WI38 (cell line): ENCODE measurements at regions not wholly inside any gene's neighbourhood (a gene's known extent, or its start where the extent isn't known, plus 50 kb on each side); places are given as distances from the start of the nearest gene placed in this dataset.

ENCODE experiments used
- H3K4me3 ChIP-seq: 2 replicates; pipeline ENCODE4 v1.5.1; 2011; ENCODE audit warnings: low read depth, mild to moderate bottlenecking, control low read depth, low read length
- TF ChIP-seq, protein P1 (sequence below): IDR thresholded peaks from 2 replicates; pipeline ENCODE4 v1.5.1; 2012; ENCODE audit warnings: low read depth, mild to moderate bottlenecking, control low read depth, low read length

- TF ChIP-seq, protein P1, sequence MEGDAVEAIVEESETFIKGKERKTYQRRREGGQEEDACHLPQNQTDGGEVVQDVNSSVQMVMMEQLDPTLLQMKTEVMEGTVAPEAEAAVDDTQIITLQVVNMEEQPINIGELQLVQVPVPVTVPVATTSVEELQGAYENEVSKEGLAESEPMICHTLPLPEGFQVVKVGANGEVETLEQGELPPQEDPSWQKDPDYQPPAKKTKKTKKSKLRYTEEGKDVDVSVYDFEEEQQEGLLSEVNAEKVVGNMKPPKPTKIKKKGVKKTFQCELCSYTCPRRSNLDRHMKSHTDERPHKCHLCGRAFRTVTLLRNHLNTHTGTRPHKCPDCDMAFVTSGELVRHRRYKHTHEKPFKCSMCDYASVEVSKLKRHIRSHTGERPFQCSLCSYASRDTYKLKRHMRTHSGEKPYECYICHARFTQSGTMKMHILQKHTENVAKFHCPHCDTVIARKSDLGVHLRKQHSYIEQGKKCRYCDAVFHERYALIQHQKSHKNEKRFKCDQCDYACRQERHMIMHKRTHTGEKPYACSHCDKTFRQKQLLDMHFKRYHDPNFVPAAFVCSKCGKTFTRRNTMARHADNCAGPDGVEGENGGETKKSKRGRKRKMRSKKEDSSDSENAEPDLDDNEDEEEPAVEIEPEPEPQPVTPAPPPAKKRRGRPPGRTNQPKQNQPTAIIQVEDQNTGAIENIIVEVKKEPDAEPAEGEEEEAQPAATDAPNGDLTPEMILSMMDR, result peak; percentile 91
- H3K4me3 ChIP-seq, result no peak overlapping the region
These were observed 183.6 kb upstream of the G2E3 start for GRCh38 chr14:30375296-30375892.

GRCh38 chr14:30381861-30382480 lies 177.0 kb upstream of the G2E3 start:
- TF ChIP-seq, protein P1, result no peak
- no peak overlapping the region for H3K4me3 ChIP-seq

GRCh38 chr14:30385925-30386324 lies 173.0 kb upstream of the G2E3 start:
- H3K4me3 ChIP-seq, result no peak overlapping the region
- TF ChIP-seq, protein P1, result no peak

GRCh38 chr14:30387871-30388270 lies 171.1 kb upstream of the G2E3 start:
- no peak overlapping the region for H3K4me3 ChIP-seq
- TF ChIP-seq, protein P1, result no peak

DNA sequence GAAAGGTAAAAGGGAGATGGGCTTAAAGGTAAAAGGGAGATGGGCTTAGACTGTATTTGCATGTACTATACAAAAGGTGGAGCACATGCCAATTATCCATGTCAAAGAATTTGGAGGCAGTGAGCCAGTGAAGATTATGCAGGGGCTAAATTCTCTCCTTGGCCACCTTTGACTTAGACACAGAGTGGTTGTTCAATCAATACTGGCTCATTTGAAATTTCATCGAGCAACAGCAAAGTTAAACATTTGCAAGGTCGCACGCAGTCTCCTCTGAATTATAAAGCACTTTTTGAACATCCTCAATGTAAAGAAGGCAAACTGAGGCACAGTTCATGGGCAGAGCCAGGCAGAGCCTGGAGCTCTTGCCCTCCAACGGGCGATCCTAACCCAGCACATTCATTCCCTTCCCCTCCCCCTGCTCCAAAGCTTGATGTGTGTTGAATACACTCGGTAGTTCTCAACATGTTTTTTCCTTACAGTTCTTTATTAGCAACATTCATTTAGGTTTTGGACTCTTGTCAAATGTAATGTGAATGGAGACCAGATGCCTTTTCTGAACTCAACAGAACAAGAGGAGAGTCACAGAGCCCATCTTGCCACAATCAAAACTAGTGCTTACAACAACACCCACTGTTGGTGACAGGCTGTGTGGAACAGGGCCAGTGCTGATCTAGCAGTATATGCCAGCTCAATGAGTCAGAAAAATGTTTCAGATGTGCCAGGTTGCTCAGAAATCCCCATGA lies 169.7 kb upstream of the G2E3 start:
- TF ChIP-seq, protein P1, result no peak
- H3K4me3 ChIP-seq, result no peak overlapping the region

DNA sequence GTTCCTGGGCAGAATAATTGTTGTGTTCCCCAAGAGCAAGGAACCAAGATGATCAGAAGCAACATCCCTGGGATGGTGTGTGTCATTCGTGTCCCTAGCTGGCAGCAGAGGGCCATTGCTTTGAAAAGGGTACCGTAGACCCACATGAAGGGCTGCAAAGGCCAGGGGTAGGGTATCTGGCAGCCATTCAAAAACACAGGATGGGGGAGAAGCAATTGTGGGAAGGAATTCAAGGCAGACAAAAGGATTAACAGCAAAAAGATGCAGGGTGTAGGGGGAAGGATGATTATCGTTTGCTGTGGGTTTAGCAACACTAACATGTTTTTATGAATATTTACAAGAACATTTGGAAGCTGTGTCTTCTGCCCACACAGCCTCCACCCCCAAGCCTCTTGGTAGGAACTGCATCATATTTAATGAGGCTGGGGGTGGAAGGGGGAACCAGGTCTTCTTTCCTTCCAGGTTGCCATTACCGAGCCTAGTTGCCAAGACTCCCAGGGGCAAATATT lies 169.0 kb upstream of the G2E3 start:
- TF ChIP-seq, protein P1, result no peak
- no peak overlapping the region for H3K4me3 ChIP-seq

- H3K4me3 ChIP-seq, result no peak overlapping the region
- TF ChIP-seq, protein P1, result no peak
These were observed 163.9 kb upstream of the G2E3 start for GRCh38 chr14:30395065-30395464.
